HG03439 (cell line): ENCODE measurements at regions not wholly inside any gene's neighbourhood (a gene's known extent, or its start where the extent isn't known, plus 50 kb on each side); places are given as distances from the start of the nearest gene placed in this dataset.

ENCODE experiments used
- ATAC-seq: cut with Tn5 transposase; IDR thresholded peaks from one replicate; pipeline ENCODE4 v1.9.1; 2021; ENCODE audit warnings: mild to moderate bottlenecking, moderate library complexity; ENCODE audit not compliant: unreplicated experiment

GRCh38 chr10:24008164-24009091, 200.5 kb upstream of the KIAA1217 start:
- ATAC-seq = no peak

- no peak for ATAC-seq
Measured at GRCh38 chr10:24009115-24009514, 199.8 kb upstream of the KIAA1217 start.

GRCh38 chr10:24009736-24010135, 199.2 kb upstream of the KIAA1217 start:
- ATAC-seq = no peak

- ATAC-seq = no peak
Measured at GRCh38 chr10:24010436-24010970, 198.4 kb upstream of the KIAA1217 start.

GRCh38 chr10:24012249-24012803, 196.6 kb upstream of the KIAA1217 start:
- ATAC-seq = no peak

- ATAC-seq = no peak
Measured at GRCh38 chr10:24027107-24027506, 181.8 kb upstream of the KIAA1217 start.

- no peak for ATAC-seq
Measured at GRCh38 chr10:24034571-24034970, 174.4 kb upstream of the KIAA1217 start.

GRCh38 chr10:24035761-24036160, 173.2 kb upstream of the KIAA1217 start:
- no peak for ATAC-seq

- ATAC-seq = no peak
Measured at GRCh38 chr10:24039315-24039714, 169.6 kb upstream of the KIAA1217 start.

GRCh38 chr10:24039897-24040296, 169.0 kb upstream of the KIAA1217 start:
- no peak for ATAC-seq

- no peak for ATAC-seq
Measured at GRCh38 chr10:24041034-24041433, 167.9 kb upstream of the KIAA1217 start.

GRCh38 chr10:24041834-24042233, 167.1 kb upstream of the KIAA1217 start:
- no peak for ATAC-seq

GRCh38 chr10:24042884-24043283, 166.1 kb upstream of the KIAA1217 start:
- ATAC-seq = no peak

- ATAC-seq = no peak
Measured at GRCh38 chr10:24046060-24046459, 162.9 kb upstream of the KIAA1217 start.

GRCh38 chr10:24047176-24047575, 161.8 kb upstream of the KIAA1217 start:
- ATAC-seq = no peak

GRCh38 chr10:24054421-24054820, 154.5 kb upstream of the KIAA1217 start:
- ATAC-seq = no peak

GRCh38 chr10:24080207-24080606, 128.7 kb upstream of the KIAA1217 start:
- no peak for ATAC-seq

GRCh38 chr10:24086296-24087086, 122.4 kb upstream of the KIAA1217 start:
- ATAC-seq = no peak

- ATAC-seq = no peak
Measured at GRCh38 chr10:24091256-24091655, 117.7 kb upstream of the KIAA1217 start.

GRCh38 chr10:24096281-24096680, 112.7 kb upstream of the KIAA1217 start:
- no peak for ATAC-seq

- no peak for ATAC-seq
Measured at GRCh38 chr10:24097751-24098207, 111.2 kb upstream of the KIAA1217 start.
